Esophagus muscularis mucosa (tissue), 3 donors: ENCODE measurements at regions not wholly inside any gene's neighbourhood (a gene's known extent, or its start where the extent isn't known, plus 50 kb on each side); places are given as distances from the start of the nearest gene placed in this dataset.

Source experiments
- POLR2A ChIP-seq: fragments of 450-650 bp; IDR thresholded peaks from one replicate; pipeline ENCODE4 v1.6.1; 2017; ENCODE audit warnings: antibody characterized with exemption, moderate library complexity, mild to moderate bottlenecking, low read depth
- TF ChIP-seq, protein P1 (sequence below), 3 experiments: fragments of 200-600 bp in 2 of 3; fragments of 450-650 bp in 1 of 3; sonication (generic) in 2 of 3; IDR thresholded peaks; one replicate each; pipeline ENCODE4 v1.5.1; 2017 to 2019; ENCODE audit warnings: antibody characterized with exemption in 3 of 3, mild to moderate bottlenecking in 2 of 3, moderate library complexity in 1 of 3

DNA sequence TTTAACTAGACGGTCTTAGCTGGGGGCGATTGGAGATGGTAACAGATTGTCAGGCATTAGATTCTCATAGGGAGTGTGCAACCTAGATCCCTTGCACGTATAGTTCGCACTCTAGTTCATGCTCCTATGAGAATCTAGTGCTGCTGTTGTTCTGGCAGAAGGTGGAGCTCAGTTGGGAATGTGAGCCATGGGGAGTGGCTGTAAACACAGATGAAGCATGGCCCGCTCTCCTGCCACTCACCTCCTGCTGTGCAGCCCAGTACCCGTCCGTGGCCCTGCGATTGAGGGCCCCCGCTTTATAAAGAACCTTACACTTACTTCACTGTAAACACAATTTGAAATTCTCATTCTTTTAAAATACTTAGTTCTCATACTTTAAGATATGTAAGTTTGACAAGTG, 339.4 kb downstream of the CDH26 start:
- TF ChIP-seq, protein P1, sequence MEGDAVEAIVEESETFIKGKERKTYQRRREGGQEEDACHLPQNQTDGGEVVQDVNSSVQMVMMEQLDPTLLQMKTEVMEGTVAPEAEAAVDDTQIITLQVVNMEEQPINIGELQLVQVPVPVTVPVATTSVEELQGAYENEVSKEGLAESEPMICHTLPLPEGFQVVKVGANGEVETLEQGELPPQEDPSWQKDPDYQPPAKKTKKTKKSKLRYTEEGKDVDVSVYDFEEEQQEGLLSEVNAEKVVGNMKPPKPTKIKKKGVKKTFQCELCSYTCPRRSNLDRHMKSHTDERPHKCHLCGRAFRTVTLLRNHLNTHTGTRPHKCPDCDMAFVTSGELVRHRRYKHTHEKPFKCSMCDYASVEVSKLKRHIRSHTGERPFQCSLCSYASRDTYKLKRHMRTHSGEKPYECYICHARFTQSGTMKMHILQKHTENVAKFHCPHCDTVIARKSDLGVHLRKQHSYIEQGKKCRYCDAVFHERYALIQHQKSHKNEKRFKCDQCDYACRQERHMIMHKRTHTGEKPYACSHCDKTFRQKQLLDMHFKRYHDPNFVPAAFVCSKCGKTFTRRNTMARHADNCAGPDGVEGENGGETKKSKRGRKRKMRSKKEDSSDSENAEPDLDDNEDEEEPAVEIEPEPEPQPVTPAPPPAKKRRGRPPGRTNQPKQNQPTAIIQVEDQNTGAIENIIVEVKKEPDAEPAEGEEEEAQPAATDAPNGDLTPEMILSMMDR (IDR thresholded peaks at IDR 0.05), result no peak
- no peak for TF ChIP-seq POLR2A
